22Rv1 (cell line): ENCODE measurements at regions not wholly inside any gene's neighbourhood (a gene's known extent, or its start where the extent isn't known, plus 50 kb on each side); places are given as distances from the start of the nearest gene placed in this dataset.
"Not testable (repeated sequence)": the region's sequence is repeated elsewhere in the genome, so short reads cannot be mapped to it uniquely, and the experiment has no call there.

Source experiments
- H3K27ac ChIP-seq: fragments of 450-650 bp; 2 replicates; pipeline ENCODE4 v1.5.1; 2017
- ZFX ChIP-seq: fragments of 450-650 bp; IDR thresholded peaks from 2 replicates; pipeline ENCODE4 v1.6.1; 2017; ENCODE audit warnings: antibody characterized with exemption, borderline replicate concordance
- TF ChIP-seq, protein P1 (sequence below): fragments of 450-650 bp; IDR thresholded peaks from 2 replicates; pipeline ENCODE4 v1.5.1; 2017; ENCODE audit warnings: mild to moderate bottlenecking

DNA sequence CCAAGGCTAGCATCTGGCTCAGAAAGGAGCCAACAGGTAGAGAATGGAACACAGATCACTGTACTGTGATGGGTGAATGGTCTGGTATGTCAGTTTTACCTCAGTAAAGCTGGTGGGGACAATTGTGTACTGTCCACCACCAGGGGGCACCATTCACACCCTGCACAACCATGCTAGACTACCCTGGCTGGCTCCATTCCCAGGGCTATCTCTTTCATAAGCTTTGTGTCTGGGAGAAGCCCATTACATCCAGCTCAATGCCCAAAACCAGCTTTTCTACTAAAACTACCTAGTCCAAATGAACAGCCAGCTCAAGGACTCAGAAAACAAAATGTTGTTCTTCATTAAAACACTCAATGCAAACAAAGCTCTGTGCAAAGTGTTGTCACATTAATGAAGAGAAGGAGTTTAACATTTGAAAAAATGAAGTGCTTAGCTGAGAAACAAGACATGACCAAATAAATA lies 62.0 kb upstream of the RASAL2 start:
- TF ChIP-seq ZFX, result no peak
- TF ChIP-seq, protein P1, sequence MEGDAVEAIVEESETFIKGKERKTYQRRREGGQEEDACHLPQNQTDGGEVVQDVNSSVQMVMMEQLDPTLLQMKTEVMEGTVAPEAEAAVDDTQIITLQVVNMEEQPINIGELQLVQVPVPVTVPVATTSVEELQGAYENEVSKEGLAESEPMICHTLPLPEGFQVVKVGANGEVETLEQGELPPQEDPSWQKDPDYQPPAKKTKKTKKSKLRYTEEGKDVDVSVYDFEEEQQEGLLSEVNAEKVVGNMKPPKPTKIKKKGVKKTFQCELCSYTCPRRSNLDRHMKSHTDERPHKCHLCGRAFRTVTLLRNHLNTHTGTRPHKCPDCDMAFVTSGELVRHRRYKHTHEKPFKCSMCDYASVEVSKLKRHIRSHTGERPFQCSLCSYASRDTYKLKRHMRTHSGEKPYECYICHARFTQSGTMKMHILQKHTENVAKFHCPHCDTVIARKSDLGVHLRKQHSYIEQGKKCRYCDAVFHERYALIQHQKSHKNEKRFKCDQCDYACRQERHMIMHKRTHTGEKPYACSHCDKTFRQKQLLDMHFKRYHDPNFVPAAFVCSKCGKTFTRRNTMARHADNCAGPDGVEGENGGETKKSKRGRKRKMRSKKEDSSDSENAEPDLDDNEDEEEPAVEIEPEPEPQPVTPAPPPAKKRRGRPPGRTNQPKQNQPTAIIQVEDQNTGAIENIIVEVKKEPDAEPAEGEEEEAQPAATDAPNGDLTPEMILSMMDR, result peak; percentile 100

GRCh38 chr1:178033019-178033418 lies 60.9 kb upstream of the RASAL2 start:
- TF ChIP-seq, protein P1, result no peak
- TF ChIP-seq ZFX, result no peak
- H3K27ac ChIP-seq, result no peak overlapping the region

More for the DNA sequence above, 62.0 kb upstream of the RASAL2 start:
- peak overlapping the region; percentile 19; the same call in 1 of the 2 replicates for H3K27ac ChIP-seq

DNA sequence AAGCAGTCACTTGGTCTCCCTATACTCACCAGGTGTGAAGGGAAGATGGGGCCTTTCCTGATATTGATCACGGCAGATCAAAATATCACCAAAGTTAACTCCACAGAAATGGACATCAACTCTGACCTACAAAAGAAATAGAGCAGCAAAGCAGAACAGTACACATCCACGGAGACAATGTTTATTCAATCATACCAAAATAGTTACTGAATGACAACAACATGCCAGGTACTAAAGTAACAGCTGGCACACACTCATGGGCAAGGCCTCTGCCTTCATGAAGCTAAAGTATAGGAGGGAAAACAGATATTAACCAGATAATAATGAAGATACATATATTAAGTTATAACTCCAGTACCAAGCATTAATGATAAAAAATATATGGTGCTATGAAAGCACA lies 59.2 kb upstream of the RASAL2 start:
- TF ChIP-seq, protein P1, result no peak
- no peak for TF ChIP-seq ZFX
- H3K27ac ChIP-seq, result 0 out of 2 replicates have a peak overlapping the region, but pooled peaks have one; percentile 5

- TF ChIP-seq ZFX, result no peak
- TF ChIP-seq, protein P1, result no peak
Observed at GRCh38 chr1:178036090-178036489, 57.8 kb upstream of the RASAL2 start.

DNA sequence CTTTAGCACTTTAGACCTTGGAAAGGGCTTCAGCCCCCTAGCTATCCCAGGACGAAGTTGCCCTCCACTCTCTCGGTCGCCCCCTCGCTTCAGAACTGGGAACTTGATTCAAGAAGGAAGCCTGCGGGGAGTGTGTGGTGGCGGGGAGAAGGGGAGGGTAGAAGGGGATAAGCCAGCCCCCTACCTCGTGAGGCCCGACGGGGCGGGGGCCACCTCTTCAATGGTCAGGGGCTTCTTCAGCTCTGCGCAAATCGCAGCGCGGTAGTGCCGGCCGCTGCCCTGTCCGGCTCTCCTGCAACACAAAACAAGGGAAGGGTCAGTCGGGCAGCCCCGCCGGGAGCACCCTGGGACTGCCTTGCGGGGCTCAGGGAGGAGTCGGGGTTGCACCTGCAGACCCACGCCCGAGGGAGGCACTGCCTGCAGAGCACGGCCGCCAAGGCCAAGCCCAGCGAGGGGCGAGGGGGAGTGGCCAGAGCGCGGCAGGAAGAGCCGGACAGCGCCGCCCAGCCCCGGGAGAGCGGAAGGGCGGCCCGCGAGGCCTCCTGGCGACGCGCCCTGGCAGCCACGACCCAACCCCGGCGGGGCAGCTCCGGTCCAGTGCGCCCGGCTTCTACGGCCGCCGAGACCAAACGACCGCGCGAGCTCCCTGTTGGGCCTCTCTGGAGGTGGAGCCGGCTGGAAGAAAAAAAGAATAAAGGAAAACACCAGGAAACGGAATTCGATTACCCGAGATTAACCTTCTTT lies 56.2 kb upstream of the RASAL2 start:
- TF ChIP-seq ZFX, result no peak
- TF ChIP-seq, protein P1, result peak; percentile 98
- peak overlapping the region; percentile 59 for H3K27ac ChIP-seq

More at GRCh38 chr1:178036090-178036489, 57.8 kb upstream of the RASAL2 start:
- H3K27ac ChIP-seq, result no peak overlapping the region

DNA sequence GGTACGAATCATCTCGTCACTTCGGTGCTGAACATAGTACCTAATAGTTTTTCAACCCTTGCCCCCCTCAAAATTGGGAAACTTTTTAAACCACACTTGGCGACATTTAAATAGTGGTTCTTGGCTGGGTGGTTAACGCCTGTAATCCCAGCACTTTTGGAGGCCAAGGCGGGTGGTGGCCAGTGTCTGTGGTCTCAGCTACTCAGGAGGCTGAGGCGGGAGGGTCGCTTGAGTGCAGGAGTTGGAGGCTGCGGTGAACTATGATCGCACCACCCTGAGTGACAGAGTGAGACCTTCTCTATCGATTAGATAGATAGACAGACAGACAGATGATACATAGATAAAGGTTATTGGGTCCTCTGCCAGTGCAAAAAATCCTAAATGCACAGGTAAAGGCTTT lies 55.5 kb upstream of the RASAL2 start:
- TF ChIP-seq, protein P1, result no peak
- TF ChIP-seq ZFX, result no peak
- H3K27ac ChIP-seq, result peak overlapping the region; percentile 59

DNA sequence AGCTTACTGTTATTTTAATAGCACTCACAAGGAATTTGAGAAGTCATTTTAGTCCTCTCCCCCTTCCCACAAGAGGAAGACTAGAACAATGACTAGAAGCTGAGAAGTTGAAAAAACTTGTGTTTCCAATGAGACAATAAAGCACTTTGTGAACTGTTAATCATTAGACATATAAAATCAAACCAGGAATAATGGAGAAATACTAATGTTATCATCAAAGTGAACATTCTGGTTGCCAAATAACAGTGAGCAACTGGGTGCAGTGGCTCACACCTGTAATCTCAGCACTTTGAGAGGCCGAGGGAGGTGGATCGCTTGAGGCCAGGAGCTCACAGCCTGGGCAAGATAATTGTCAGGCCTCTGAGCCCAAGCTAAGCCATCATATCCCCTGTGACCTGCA lies 54.0 kb upstream of the RASAL2 start:
- no peak for TF ChIP-seq ZFX
- TF ChIP-seq, protein P1, result no peak
- H3K27ac ChIP-seq, result no peak overlapping the region

DNA sequence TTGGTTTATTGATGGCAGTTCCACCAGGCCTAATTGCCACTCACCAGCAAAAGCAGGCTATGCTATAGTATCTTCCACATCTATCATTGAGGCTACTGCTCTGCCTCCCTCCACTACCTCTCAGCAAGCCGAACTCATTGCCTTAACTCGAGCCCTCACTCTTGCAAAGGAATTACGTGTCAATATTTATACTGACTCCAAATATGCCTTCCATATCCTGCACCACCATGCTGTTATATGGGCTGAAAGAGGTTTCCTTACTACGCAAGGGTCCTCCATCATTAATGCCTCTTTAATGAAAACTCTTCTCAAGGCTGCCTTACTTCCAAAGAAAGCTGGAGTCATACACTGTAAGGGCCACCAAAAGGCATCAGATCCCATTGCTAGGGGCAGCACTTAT lies 50.0 kb upstream of the RASAL2 start:
- H3K27ac ChIP-seq, result not testable (repeated sequence)
